MM.1S (cell line): ENCODE measurements at regions not wholly inside any gene's neighbourhood (a gene's known extent, or its start where the extent isn't known, plus 50 kb on each side); places are given as distances from the start of the nearest gene placed in this dataset.

Experiments
- EZH2phosphoT487 ChIP-seq: fragments of 300-600 bp; sonication (generic); IDR thresholded peaks from 2 replicates; pipeline ENCODE4 v1.6.1; 2018; ENCODE audit warnings: antibody characterized with exemption, low read length
- TF ChIP-seq, protein P1 (sequence below): fragments of 300-600 bp; sonication (generic); IDR thresholded peaks from 2 replicates; pipeline ENCODE4 v1.5.1; 2016; ENCODE audit warnings: antibody characterized with exemption, low read length, mixed read lengths

DNA sequence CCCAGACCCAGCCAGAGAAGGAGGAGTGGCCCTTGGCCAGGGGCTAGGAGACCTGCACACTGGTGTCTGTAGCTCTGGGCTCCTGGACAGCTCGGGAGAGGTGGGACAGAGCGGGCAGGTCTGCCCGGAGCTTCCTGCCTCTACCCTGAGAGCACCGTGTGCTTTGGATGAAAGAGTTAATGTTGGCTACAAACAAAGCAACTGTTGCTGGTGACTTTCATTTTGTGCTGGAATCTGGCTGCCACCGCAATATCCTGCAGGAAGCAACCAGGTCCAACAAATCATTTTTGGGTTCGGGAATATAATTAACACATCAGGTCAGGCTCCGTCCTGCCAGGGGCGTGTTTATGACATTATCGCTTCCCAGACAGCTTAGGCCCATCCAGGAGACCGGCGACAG is 441.8 kb upstream of the MKI67 start:
- TF ChIP-seq, protein P1, sequence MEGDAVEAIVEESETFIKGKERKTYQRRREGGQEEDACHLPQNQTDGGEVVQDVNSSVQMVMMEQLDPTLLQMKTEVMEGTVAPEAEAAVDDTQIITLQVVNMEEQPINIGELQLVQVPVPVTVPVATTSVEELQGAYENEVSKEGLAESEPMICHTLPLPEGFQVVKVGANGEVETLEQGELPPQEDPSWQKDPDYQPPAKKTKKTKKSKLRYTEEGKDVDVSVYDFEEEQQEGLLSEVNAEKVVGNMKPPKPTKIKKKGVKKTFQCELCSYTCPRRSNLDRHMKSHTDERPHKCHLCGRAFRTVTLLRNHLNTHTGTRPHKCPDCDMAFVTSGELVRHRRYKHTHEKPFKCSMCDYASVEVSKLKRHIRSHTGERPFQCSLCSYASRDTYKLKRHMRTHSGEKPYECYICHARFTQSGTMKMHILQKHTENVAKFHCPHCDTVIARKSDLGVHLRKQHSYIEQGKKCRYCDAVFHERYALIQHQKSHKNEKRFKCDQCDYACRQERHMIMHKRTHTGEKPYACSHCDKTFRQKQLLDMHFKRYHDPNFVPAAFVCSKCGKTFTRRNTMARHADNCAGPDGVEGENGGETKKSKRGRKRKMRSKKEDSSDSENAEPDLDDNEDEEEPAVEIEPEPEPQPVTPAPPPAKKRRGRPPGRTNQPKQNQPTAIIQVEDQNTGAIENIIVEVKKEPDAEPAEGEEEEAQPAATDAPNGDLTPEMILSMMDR: no peak
- TF ChIP-seq EZH2phosphoT487: no peak
